OCI-LY7 (cell line): ENCODE measurements at regions not wholly inside any gene's neighbourhood (a gene's known extent, or its start where the extent isn't known, plus 50 kb on each side); places are given as distances from the start of the nearest gene placed in this dataset.

Source experiments
- CTCF ChIP-seq: fragments of 200-600 bp; sonication (generic); conservative IDR thresholded peaks from 2 replicates; pipeline ENCODE4 v1.5.1; 2014; ENCODE audit warnings: mild to moderate bottlenecking, antibody characterized with exemption, low read length, moderate library complexity, mixed read lengths
- EZH2phosphoT487 ChIP-seq: fragments of 200-600 bp; sonication (generic); IDR thresholded peaks from 2 replicates; pipeline ENCODE4 v1.6.1; 2018; ENCODE audit warnings: low read depth, borderline replicate concordance, mild to moderate bottlenecking, mixed run types, antibody characterized with exemption, low read length, moderate library complexity, mixed read lengths

DNA sequence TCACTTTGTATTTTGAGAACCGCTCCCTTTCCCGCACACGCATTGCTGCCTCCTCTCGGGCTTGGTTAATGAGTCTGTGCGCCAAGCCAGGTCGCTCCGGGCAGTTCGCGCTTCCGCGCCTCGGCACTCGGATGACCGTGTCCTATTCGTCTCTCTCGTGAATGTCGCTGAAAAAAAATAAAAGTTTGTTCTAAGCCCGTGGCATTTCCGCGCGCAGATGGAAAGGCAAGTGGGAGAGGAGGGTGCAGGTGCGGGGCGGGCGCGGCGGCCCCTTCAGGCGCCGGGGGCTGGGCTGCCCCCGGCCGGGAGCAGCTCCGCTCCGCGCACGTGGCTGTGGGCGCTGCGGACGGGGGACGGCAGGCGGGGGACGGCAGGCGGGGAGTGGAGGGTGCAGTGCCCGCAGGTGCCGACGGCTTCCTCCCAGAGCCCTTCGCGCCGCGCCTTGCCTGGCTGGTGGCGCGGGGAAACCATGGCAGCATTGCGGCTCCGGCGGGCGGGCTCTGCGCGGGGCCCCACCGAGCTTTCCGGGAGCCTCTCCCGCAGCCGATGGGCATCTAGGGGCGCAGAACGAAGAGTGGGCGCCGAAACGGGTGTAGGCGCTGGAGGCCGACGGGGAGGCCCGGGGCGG is 159.6 kb upstream of the SIX2 start:
- no peak for TF ChIP-seq CTCF
- no peak for TF ChIP-seq EZH2phosphoT487
